Type B pancreatic cell (in vitro differentiated cells): ENCODE measurements at regions not wholly inside any gene's neighbourhood (a gene's known extent, or its start where the extent isn't known, plus 50 kb on each side); places are given as distances from the start of the nearest gene placed in this dataset.

Source experiments
- DNase-seq: peaks from one replicate; pipeline ENCODE4 v3.0.0; 2021; ENCODE audit warnings: mixed read lengths; ENCODE audit not compliant: unreplicated experiment; ENCODE audit errors: extremely low spot score
- H3K27ac Mint-ChIP-seq: 2 replicates; pipeline ENCODE4 v1.8.0; 2021; ENCODE audit warnings: mild to moderate bottlenecking, mixed read lengths
- H3K27me3 Mint-ChIP-seq: 2 replicates; pipeline ENCODE4 v1.8.0; 2021; ENCODE audit warnings: mixed read lengths
- H3K36me3 Mint-ChIP-seq: 2 replicates; pipeline ENCODE4 v1.8.0; 2021; ENCODE audit warnings: mixed read lengths
- H3K4me1 Mint-ChIP-seq: one replicate; pipeline ENCODE4 v1.8.0; 2021; ENCODE audit warnings: mixed read lengths; ENCODE audit not compliant: unreplicated experiment
- H3K4me3 Mint-ChIP-seq: 2 replicates; pipeline ENCODE4 v1.8.0; 2021; ENCODE audit warnings: mild to moderate bottlenecking, mixed read lengths
- H3K9me3 Mint-ChIP-seq: 2 replicates; pipeline ENCODE4 v1.8.0; 2021; ENCODE audit warnings: mixed read lengths
- TF ChIP-seq, protein P1 (sequence below): fragments of 200-600 bp; sonication (generic); conservative IDR thresholded peaks from 2 replicates; pipeline ENCODE4 v1.5.0; 2021; ENCODE audit warnings: antibody characterized with exemption, mild to moderate bottlenecking

DNA sequence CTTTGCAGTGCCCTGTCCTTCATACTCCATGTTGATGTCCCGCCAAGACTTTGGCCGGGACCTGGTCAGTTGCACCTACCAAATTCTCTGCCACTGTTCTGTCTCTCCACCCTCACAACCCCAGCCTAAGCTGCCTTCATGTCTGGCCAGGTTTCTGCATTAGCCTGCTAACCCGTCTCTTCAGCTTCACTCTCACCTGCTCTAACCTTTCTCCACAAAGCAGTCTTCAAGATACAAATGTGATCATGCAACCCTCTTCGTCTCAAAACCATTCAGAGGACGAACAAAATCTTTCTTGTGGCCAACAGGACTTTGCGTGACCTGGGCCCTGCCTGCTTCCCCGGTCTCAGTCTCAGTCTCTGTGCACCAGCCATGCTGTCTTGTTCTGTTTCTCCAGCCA lies 148.2 kb downstream of the WSCD1 start:
- peaks cover 14% of the 10 kb centered on the region for H3K27me3 Mint-ChIP-seq
- TF ChIP-seq, protein P1, sequence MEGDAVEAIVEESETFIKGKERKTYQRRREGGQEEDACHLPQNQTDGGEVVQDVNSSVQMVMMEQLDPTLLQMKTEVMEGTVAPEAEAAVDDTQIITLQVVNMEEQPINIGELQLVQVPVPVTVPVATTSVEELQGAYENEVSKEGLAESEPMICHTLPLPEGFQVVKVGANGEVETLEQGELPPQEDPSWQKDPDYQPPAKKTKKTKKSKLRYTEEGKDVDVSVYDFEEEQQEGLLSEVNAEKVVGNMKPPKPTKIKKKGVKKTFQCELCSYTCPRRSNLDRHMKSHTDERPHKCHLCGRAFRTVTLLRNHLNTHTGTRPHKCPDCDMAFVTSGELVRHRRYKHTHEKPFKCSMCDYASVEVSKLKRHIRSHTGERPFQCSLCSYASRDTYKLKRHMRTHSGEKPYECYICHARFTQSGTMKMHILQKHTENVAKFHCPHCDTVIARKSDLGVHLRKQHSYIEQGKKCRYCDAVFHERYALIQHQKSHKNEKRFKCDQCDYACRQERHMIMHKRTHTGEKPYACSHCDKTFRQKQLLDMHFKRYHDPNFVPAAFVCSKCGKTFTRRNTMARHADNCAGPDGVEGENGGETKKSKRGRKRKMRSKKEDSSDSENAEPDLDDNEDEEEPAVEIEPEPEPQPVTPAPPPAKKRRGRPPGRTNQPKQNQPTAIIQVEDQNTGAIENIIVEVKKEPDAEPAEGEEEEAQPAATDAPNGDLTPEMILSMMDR = no peak
- no peaks in the 10 kb centered on the region for H3K36me3 Mint-ChIP-seq
- DNase-seq = peak; percentile 16
- H3K9me3 Mint-ChIP-seq = no peaks in the 10 kb centered on the region
- H3K4me3 Mint-ChIP-seq = no peak overlapping the region
- H3K4me1 Mint-ChIP-seq = no peaks in the 10 kb centered on the region
- H3K27ac Mint-ChIP-seq = no peak overlapping the region

DNA sequence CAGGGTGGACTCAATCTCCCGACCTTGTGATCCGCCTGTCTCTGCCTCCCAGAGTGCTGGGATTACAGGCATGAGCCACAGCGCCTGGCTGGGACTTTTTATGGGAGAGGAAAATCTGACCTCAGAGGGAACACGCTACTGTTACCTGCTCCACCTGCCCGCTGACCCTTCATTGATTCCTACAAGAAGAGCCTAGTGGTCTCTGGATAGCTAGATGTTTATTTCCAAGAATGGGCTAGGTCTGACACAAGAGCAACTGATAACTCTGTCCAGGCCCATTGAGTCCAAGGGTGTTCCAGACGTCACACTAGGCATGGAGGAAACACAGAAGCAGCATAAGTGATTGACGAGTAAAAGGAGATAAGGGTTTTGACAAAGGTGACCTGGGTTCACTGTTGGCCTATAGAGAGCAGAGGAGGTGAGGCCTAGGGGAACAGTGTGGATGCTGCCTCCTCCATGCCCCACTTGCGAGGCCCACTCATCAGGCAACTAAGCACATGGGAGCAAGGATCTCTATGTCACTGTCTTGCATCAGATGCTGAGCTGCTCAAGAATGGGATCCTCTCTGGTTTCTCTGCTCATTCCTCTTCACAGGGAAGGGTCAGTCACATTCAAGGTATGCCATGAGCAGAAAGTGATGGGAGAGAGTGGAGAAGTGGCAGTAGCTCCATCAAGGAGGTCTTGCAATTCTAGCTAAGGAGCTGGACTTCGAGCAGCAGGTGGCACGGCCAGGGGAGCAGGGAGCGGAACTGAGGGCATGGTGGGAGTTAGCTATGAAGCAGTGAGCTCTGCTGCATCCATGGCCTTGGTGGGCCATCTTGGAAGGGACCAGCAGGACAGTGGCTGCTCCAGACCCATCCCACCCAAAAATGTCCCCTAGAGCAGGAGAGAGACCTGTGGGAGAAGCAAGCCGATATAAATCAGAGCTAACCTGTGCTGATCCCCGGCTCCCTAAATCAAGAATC lies 145.2 kb downstream of the WSCD1 start:
- H3K27ac Mint-ChIP-seq = no peak overlapping the region
- no peak for DNase-seq

DNA sequence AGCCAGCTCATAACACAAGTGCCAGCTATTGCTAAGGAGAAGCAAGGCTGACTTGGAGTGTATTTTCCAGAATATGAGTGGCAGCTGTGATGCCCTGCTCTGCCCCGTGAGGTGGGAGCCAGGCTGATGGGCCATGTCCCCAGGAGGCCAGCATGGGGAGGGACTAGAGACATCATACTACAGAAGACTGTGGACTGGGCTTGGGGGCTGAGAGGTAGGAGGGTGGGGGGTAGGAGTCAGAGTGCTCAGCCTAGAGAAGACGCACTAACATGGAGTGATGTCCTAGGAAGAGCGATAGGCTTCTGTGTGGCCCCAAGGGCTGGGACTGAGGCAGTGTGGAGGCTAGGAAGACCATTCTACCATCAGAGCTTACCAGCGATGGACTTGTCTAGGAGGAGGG lies 143.7 kb downstream of the WSCD1 start:
- Mint-ChIP-seq H3K27ac (no peak overlapping the region), H3K36me3 (no peaks in the 10 kb centered on the region), H3K9me3 (no peaks in the 10 kb centered on the region), H3K4me1 (no peaks in the 10 kb centered on the region), H3K4me3 (no peak overlapping the region), H3K27me3 (peaks cover 45% of the 10 kb centered on the region)
- TF ChIP-seq, protein P1 = no peak
- DNase-seq = no peak

More for the DNA sequence above, 145.2 kb downstream of the WSCD1 start:
- Mint-ChIP-seq H3K27me3 (peaks cover 32% of the 10 kb centered on the region), H3K4me1 (no peaks in the 10 kb centered on the region), H3K4me3 (no peak overlapping the region), H3K36me3 (no peaks in the 10 kb centered on the region), H3K9me3 (no peaks in the 10 kb centered on the region)
- TF ChIP-seq, protein P1 = no peak

DNA sequence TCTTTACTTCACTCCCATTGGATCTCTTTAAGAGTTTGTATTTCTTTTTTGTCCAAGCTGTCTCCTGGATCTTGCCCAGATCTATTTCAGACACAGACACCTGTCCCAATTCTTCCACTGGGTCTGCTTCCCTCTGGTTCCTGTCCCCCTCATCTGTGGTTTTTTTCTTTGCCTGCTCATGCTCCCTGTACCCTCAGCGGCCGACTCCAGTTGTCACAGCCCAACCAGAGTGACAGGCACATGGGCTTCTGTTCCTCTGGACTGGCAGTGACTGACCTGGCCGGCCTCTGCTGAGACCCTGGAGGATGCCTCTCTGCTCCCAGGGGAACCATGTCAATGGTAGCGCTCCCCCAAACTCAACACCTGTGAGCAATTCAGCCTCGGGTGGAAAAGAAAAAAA lies 142.6 kb downstream of the WSCD1 start:
- Mint-ChIP-seq H3K27ac (no peak overlapping the region), H3K4me3 (no peak overlapping the region), H3K36me3 (no peaks in the 10 kb centered on the region), H3K4me1 (no peaks in the 10 kb centered on the region), H3K27me3 (peaks cover 39% of the 10 kb centered on the region), H3K9me3 (no peaks in the 10 kb centered on the region)
- DNase-seq = no peak
- TF ChIP-seq, protein P1 = no peak

DNA sequence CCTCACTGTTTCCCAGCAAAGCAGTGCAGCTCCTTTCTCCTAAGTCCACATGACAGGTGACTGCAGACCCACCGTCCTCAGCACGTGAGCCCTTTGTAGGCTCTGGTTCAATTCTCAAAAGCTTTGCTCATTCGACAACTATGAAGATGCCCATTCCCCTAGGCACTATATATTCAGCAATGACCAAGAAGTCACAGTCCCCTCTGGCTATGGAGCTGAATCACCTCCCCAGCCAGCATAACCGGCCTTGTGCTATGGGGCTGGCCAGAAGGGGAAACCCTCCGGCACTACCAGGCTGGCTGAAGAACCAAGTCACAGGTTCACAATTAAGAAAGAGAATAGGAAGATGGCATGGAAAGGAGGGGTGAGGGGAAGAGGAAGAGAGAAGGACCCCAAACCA lies 139.7 kb downstream of the WSCD1 start:
- no peaks in the 10 kb centered on the region for H3K9me3 Mint-ChIP-seq
- H3K36me3 Mint-ChIP-seq = no peaks in the 10 kb centered on the region
- no peaks in the 10 kb centered on the region for H3K4me1 Mint-ChIP-seq
- TF ChIP-seq, protein P1 = no peak
- no peak overlapping the region for H3K27ac Mint-ChIP-seq
- H3K4me3 Mint-ChIP-seq = no peak overlapping the region
- DNase-seq = no peak
- peaks cover 38% of the 10 kb centered on the region for H3K27me3 Mint-ChIP-seq
